HG03442 (cell line): ENCODE measurements at regions not wholly inside any gene's neighbourhood (a gene's known extent, or its start where the extent isn't known, plus 50 kb on each side); places are given as distances from the start of the nearest gene placed in this dataset.

Experiments
- ATAC-seq: cut with Tn5 transposase; IDR thresholded peaks from one replicate; pipeline ENCODE4 v1.9.1; 2021; ENCODE audit warnings: mild to moderate bottlenecking, moderate library complexity; ENCODE audit not compliant: unreplicated experiment

GRCh38 chr22:48331691-48332220 is 1495.9 kb downstream of the BRD1 start:
- no peak for ATAC-seq

- no peak for ATAC-seq
Observed at GRCh38 chr22:48331266-48331665, 1496.4 kb downstream of the BRD1 start.

GRCh38 chr22:48327721-48328120 is 1500.0 kb downstream of the BRD1 start:
- ATAC-seq: no peak

GRCh38 chr22:48323746-48324145 is 1503.9 kb downstream of the BRD1 start:
- ATAC-seq: no peak

- no peak for ATAC-seq
Observed at GRCh38 chr22:48322907-48323306, 1504.8 kb downstream of the BRD1 start.

DNA sequence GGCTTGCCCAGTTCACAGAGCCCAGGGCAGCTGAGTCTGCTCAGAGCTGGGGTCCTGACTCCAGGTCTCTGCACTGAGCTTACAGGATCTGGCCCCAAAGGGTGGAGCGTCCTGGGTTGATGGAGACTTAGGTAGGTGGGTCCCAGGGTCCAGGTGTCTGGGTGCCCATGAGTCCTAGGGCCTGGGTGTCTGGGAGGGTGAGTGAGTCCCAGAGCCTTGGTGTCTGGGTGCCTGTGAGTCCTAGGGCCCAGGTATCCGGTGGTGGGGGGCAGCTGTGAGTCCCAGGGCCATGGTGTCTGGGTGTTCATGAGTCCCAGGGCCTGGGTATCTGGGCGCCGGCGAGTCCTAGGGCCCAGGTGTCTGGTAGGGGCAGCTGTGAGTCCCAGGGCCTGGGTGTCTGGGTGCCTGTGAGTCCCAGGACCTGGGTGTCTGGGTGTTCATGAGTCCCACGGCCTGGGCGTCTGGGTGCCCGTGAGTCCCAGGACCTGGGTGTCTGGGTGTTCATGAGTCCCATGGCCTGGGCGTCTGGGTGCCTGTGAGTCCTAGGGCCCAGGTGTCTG is 1505.6 kb downstream of the BRD1 start:
- ATAC-seq: no peak

DNA sequence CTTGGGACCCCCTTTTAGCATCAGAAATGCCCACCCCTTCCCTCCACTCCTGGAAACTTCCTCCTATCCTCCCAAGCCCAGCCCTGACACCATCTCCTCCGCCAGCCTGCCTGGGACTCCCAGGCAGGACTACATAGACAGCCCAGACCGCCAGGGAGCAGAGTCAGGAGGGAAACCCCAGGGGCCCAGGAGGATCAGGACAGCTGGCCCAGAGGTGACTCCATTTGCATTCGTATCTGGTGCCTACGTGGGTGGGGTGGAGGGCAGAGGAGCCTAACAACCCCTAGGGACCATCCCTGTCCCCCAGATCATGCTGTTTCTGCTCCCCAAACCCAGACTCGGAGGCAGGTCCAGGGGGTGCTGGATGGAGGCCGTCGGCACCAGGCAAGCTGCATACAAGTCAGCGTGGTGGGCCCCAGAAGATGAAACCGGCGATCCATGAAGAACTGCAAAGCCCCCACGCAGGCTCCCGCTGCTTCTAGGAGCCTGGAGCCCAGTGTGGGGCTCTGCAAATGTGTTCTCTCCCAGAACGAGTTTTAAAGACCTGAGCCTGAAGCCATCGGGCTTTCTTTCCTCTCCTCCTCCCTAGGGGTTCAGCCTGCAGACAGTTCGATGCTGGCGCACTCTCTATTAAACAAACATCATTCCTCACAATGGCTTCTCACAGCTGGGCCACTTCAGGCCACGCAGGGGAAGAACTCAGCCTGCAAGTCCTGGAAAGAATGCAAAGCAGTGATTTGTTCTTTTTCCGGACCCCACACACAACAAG is 1506.8 kb downstream of the BRD1 start:
- no peak for ATAC-seq

DNA sequence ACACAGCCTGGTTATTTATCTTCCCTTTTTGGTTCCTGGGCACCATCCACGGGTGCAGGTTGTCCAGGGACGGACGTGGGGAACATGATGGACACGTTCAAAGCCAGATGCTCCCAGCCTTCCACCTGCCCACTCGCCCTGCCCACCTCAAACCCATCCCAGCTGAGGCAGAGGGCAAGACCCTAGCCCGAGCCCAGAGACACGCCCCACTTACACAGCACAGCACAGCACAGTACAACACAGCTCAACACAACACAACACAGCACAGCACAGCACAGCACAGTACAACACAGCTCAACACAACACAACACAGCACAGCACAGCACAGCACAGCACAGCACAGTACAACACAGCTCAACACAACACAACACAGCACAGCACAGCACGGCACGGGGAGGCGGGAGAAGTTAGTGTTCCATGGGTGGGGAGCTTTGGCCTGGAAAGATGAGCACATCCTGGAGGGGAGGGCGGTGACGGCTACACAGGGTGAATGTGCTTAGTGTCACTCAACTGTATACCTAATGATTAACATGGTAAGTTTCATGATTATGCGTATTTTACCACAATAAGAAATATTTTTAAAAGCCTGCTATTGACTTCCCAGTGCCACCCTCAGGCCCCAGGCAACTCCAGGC is 1507.5 kb downstream of the BRD1 start:
- ATAC-seq: no peak

DNA sequence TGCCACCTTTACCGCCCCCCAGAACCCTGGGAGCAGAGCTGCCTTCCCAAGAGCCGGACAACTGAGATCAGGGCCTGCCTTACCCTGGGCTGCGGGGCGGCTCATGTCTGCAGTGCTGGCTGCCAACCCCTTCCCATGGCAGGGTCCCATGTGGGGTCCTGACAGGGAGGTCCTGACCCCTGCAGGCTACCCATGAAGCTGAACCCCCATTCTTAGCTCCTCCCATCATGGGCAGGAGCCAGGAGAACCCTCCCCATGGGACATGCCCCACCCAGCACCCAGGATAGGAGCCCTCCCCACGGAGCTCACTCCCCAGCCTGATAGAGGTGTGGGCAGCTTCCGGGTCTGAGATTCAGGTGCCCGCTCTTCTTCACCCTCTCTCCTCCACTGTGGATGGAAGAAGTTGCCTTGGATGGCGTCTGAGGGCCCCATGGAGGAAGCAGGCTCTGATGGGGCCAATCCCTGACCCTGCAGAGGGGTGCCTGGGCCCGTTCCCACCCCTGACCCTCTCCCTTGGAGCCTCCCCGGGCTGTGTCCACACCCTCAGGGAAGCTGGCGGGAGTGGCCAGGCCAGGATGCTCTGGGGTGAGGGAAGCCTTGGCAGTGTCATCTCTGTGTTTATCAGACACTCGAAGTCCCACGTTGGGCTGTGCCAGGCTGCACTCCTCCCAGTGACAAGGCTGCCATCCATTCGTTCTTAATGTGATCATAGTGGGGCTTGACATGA is 1508.2 kb downstream of the BRD1 start:
- no peak for ATAC-seq

- no peak for ATAC-seq
Observed at GRCh38 chr22:48318575-48319320, 1508.9 kb downstream of the BRD1 start.

DNA sequence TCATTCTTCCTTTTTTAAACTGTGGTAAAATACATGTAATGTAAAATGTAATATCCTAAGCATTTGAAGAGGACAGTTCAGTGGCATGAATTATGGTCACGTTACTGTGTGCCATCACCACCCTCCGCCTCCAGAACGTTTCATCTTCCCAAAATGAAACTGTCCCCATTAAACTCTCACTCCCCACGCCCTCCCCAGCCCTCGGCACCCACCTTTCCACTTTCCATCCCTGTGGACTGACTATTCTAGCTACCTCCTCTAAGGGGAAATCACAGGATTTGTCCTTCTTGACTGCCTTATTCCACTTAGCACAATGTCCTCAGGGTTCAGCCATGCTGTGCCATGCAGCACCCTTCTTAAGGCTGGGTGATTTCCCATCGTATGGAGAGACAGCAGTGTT is 1509.5 kb downstream of the BRD1 start:
- ATAC-seq: no peak

DNA sequence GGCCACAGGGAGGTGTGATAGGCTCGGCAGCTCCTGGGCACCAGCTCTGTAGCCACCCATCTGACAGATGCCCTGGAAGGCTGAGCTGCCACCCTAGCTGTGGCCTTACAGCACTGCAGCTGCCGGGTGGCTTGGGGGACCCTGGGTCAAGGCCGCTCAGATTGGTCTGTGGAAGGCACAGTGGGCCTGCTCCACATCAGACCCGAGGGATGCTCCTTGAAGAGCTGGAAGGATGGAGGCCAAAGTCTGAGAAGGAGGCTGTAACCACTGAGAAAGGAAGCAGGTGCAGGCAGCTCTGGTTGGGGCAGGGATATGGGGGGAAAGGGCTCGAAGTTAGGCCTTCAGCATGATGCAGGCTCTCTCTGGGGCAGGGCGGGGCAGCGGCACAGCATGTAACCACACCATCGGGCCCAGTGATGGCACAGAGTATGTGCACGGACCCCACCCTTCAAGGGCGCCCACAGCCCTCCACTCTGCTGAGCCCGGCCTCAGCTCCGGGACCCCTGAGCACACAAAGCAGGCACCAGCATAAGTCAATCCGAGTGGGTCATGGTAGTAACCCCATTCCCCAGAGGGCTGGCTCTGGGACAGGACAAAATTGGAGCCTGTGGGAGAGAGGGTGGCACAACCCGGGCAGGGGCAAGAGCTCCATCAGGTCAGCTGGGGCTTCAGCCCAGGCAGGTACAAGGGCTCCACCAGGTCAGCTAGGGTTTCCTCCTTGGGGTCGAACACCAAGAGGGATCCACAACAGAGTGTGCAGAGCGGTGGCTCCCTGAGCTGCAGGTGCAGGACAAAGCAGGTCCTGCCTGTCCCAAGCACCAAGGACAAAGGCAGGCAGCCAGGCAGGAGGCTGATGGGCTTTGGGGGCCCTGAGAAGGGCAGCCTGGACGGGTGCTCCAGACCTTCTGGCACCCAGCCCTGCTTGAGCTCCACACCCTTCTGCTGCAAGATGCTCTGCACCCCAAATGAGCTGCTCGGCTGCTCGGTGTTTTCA is 1511.1 kb downstream of the BRD1 start:
- ATAC-seq: no peak

- no peak for ATAC-seq
Observed at GRCh38 chr22:48315439-48316256, 1512.0 kb downstream of the BRD1 start.

DNA sequence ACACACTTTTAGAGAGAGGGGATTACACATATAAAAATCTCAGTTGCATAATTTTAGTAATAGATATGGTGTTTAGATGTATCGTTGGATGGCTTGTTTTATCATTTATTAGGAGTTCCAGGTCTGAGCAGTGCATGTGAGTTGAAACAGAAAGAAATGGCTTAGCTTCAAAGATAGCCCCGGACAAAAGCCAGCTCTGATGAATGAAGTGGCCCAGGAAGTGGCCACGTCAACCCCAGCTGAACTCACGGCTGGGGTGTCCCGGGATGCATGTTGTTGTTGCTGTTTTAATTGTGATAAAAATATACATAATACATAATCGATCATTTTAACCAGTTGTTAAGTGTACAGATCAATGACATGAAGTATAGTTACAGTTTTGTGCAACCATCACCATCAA is 1513.6 kb downstream of the BRD1 start:
- ATAC-seq: no peak

- ATAC-seq: no peak
Observed at GRCh38 chr22:48313175-48313830, 1514.4 kb downstream of the BRD1 start.

GRCh38 chr22:48310740-48311139 is 1516.9 kb downstream of the BRD1 start:
- ATAC-seq: no peak

DNA sequence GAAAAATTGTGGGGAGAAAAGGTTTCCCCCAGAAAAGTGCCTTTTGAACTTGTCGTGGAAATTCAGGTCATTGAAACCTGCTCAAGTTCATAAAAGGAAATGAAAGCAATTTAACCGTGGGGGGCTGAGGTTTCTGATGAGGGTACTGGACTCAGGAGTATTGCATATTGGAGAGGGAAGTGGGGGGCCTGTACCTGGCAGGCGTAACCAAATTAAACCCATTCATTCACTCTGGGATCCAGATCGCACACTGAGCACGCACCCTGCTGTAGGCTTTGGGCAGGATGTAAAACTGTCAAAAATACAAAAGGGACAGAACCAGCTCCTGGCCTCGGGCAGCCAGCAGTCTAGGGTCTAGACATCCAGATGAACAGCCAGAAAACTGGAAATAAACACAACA is 1517.4 kb downstream of the BRD1 start:
- no peak for ATAC-seq

DNA sequence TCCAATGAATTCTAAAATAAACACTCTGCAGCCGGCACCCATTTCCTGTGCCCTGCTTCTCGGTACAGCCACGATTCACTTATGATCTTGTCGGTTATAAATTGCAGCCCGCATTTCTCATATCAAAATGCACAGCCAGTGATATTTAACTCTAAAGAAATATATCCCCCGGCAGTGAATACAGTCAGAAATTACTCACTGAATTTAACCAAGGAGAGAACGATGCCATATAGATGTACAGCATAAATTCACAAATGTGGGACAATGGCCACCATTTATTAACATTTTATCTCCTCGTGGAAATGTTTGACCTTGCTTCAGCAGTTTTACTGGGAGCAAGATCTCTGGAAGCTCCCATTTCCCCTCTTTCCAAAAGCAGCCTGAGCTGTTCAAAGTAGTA is 1517.8 kb downstream of the BRD1 start:
- ATAC-seq: no peak
